Lung (tissue), 11 donors: ENCODE measurements at regions not wholly inside any gene's neighbourhood (a gene's known extent, or its start where the extent isn't known, plus 50 kb on each side); places are given as distances from the start of the nearest gene placed in this dataset.

Experiments used
- ATAC-seq: fragments of 200-7000 bp; cut with Tn5 transposase; one replicate; pipeline ENCODE4 v1.9.1; 2020; ENCODE audit warnings: moderate number of reproducible peaks; ENCODE audit not compliant: insufficient read depth, low FRiP score
- DNase-seq, 3 donors: peaks; one replicate each; pipeline ENCODE4 v3.0.0-alpha.2; 2013 to 2017
- H3K27ac ChIP-seq, 2 donors: one replicate each; pipeline ENCODE4 v1.5.1; 2013; ENCODE audit warnings: mild to moderate bottlenecking in 2 of 2, moderate library complexity in 2 of 2, control low read depth in 1 of 2, inconsistent platforms in 1 of 2, low read depth in 1 of 2, low read length in 1 of 2
- H3K27me3 ChIP-seq, 3 donors: one replicate each; pipeline ENCODE4 v1.5.1; 2013; ENCODE audit warnings: low read length in 2 of 3; ENCODE audit not compliant: control insufficient read depth in 3 of 3, insufficient read depth in 3 of 3
- H3K36me3 ChIP-seq, 4 donors: one replicate each; pipeline ENCODE4 v1.5.1; 2013; ENCODE audit warnings: low read length in 4 of 4, mild to moderate bottlenecking in 1 of 4, moderate library complexity in 1 of 4; ENCODE audit not compliant: control insufficient read depth in 4 of 4, insufficient read depth in 4 of 4
- H3K4me1 ChIP-seq, 5 donors: one replicate each; pipeline ENCODE4 v1.5.1; 2013; ENCODE audit warnings: low read length in 5 of 5, mild to moderate bottlenecking in 2 of 5, moderate library complexity in 1 of 5; ENCODE audit not compliant: control insufficient read depth in 5 of 5, insufficient read depth in 5 of 5
- H3K4me3 ChIP-seq: one replicate; pipeline ENCODE4 v1.5.1; 2013; ENCODE audit warnings: mild to moderate bottlenecking, control low read depth, moderate library complexity
- H3K9ac ChIP-seq, 2 donors: one replicate each; pipeline ENCODE4 v1.5.1; 2013; ENCODE audit warnings: low read length in 2 of 2, control low read depth in 1 of 2; ENCODE audit not compliant: insufficient read depth in 1 of 2
- H3K9me3 ChIP-seq, 4 donors: one replicate each; pipeline ENCODE4 v1.5.1; 2013; ENCODE audit warnings: low read length in 3 of 4, mild to moderate bottlenecking in 1 of 4, moderate library complexity in 1 of 4; ENCODE audit not compliant: control insufficient read depth in 4 of 4, insufficient read depth in 3 of 4
- CTCF ChIP-seq: IDR thresholded peaks from 2 replicates; pipeline ENCODE4 v1.5.1; 2012; ENCODE audit warnings: mild to moderate bottlenecking; ENCODE audit errors: control extremely low read depth, extremely low read depth
- WGBS, 2 donors: extraction: QIAGEN DNeasy Blood & Tissue Kit; methylation state at CpG; one replicate each; pipeline ENCODE4 v1.1.7; 2013; 5-methylcytosine and 5-hydroxymethylcytosine counted together
- donor health status: control.
- donor health status: control.
- donor health status: Bipolar disorder and iron deficiency.
- donor health status: healthy.
- donor health status: DM: yes; HTN: yes; CAD: no.

DNA sequence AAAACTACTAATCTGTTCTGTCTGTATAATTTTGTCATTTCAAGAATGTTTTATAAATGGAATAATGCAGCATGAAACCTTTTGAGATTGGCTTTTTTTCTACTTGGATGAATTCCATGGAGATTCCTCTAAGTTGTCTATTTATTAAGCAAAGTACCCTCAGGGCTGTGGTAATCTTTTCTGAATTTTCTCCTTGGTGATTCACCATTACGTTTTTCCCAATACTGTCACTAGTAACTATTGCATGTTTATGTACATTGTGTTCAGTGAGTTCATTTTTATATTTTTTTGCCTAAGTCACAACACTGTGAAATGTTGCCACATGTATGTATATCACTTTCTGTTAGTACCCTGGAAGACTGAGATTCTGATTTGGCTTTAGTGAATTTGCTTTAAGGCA, 177.0 kb upstream of the GRIN3A start:
- no peaks in the 10 kb centered on the region for H3K27me3 ChIP-seq
- H3K4me1 ChIP-seq, result peaks cover 0 to 2% (median 0%) of the 10 kb centered on the region in 5 donors
- no peak overlapping the region for H3K4me3 ChIP-seq
- DNase-seq, result no peak
- no peaks in the 10 kb centered on the region for H3K9me3 ChIP-seq
- H3K9ac ChIP-seq, result no peak overlapping the region
- no peak overlapping the region for H3K27ac ChIP-seq
- 60 to 69% methylated on average over 1 of the region's 1 CpG for WGBS, 2 donors
- no peaks in the 10 kb centered on the region for H3K36me3 ChIP-seq
- ATAC-seq, result no peak
- no peak for TF ChIP-seq CTCF

DNA sequence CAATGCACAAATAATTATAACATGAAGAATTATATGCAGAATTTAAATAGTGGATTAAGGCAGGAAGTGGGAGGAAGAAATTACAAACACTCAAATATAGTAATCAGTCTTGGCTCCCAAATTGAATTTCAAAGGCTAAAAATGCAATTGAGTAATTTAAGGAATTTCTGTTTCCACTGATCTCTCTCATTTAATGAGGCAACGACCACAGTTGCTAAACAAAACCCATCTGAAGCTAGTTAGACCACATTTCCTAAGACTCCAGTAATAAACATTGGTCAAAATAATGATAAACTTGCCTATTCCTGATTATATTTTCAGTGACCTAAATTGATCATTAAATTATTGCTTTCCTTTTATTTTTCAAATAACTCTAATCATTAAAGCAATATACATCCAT, 174.3 kb upstream of the GRIN3A start:
- ATAC-seq, result no peak

DNA sequence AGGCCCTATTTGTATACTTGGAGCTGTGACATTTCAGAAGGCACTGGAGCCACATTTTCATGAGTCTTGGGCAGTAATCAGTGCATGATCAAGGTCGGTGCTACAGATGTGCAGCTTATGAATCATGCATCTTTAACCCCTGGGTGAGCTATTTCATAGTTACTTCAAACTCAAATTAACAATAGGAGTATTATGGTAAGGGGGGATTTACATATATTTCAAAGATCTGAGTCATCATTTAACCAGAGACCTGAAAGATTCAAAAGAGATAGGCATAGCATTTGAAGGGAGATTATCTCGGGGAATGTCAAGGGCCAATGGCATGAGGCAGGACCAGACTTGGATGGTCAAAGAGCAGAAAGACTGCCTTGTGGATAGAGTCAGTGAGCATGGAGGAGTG, 169.0 kb upstream of the GRIN3A start:
- H3K27me3 ChIP-seq, result no peaks in the 10 kb centered on the region
- H3K4me1 ChIP-seq, result no peaks in the 10 kb centered on the region
- DNase-seq (no peak), ATAC-seq (no peak)
- peaks cover 0 to 6% (median 0%) of the 10 kb centered on the region in 4 donors for H3K9me3 ChIP-seq
- no peak overlapping the region for H3K4me3 ChIP-seq
- WGBS, 2 donors, result 89% methylated on average over 2 of the region's 2 CpGs
- H3K27ac ChIP-seq, result no peak overlapping the region
- no peak overlapping the region for H3K9ac ChIP-seq
- no peak for TF ChIP-seq CTCF
- no peaks in the 10 kb centered on the region for H3K36me3 ChIP-seq

More for the DNA sequence above, 174.3 kb upstream of the GRIN3A start:
- Histone ChIP-seq H3K4me1 (peaks cover 0 to 2% (median 0%) of the 10 kb centered on the region in 5 donors), H3K27ac (no peak overlapping the region), H3K9me3 (peaks cover 0 to 3% (median 0%) of the 10 kb centered on the region in 4 donors), H3K9ac (no peak overlapping the region), H3K27me3 (no peaks in the 10 kb centered on the region), H3K36me3 (no peaks in the 10 kb centered on the region), H3K4me3 (no peak overlapping the region)
- TF ChIP-seq CTCF, result no peak
- 40 to 67% methylated on average over 1 of the region's 1 CpG for WGBS, 2 donors
- DNase-seq, result peak in 2 of 3 donors; percentile 4 to 50

- no peak overlapping the region for H3K27ac ChIP-seq
- TF ChIP-seq CTCF, result no peak
- no peak overlapping the region for H3K9ac ChIP-seq
- H3K27me3 ChIP-seq, result no peaks in the 10 kb centered on the region
- H3K9me3 ChIP-seq, result peaks cover 0 to 6% (median 0%) of the 10 kb centered on the region in 4 donors
- ATAC-seq, result no peak
- DNase-seq, result no peak
- WGBS, 2 donors, result 87 to 94% methylated on average over 1 of the region's 1 CpG
- no peaks in the 10 kb centered on the region for H3K4me1 ChIP-seq
- H3K36me3 ChIP-seq, result no peaks in the 10 kb centered on the region
- no peak overlapping the region for H3K4me3 ChIP-seq
Observed at GRCh38 chr9:101904845-101905244, 166.4 kb upstream of the GRIN3A start.
